HG02973 (cell line): ENCODE measurements at regions not wholly inside any gene's neighbourhood (a gene's known extent, or its start where the extent isn't known, plus 50 kb on each side); places are given as distances from the start of the nearest gene placed in this dataset.
A peak's percentile ranks its signal among the peaks of the same experiment; 100 is the strongest.
"Not testable (repeated sequence)": the region's sequence is repeated elsewhere in the genome, so short reads cannot be mapped to it uniquely, and the experiment has no call there.

Experiments used
- ATAC-seq: cut with Tn5 transposase; IDR thresholded peaks from one replicate; pipeline ENCODE4 v1.9.1; 2021; ENCODE audit warnings: moderate library complexity; ENCODE audit not compliant: unreplicated experiment

- ATAC-seq = peak; percentile 41
These were observed 68.1 kb upstream of the CEP85L start for GRCh38 chr6:118719351-118720124.

GRCh38 chr6:118718903-118719302 is 67.5 kb upstream of the CEP85L start:
- ATAC-seq = no peak

GRCh38 chr6:118718297-118718696 is 66.9 kb upstream of the CEP85L start:
- ATAC-seq = no peak

- ATAC-seq = no peak
These were observed 65.7 kb upstream of the CEP85L start for GRCh38 chr6:118717106-118717505.

GRCh38 chr6:118715907-118716306 is 64.5 kb upstream of the CEP85L start:
- not testable (repeated sequence) for ATAC-seq

- ATAC-seq = no peak
These were observed 64.0 kb upstream of the CEP85L start for GRCh38 chr6:118715376-118715775.

- no peak for ATAC-seq
These were observed 63.4 kb upstream of the CEP85L start for GRCh38 chr6:118714756-118715155.

- ATAC-seq = no peak
These were observed 61.6 kb upstream of the CEP85L start for GRCh38 chr6:118712969-118713368.

- no peak for ATAC-seq
These were observed 59.2 kb upstream of the CEP85L start for GRCh38 chr6:118710616-118711015.

- peak; percentile 86 for ATAC-seq
These were observed 58.5 kb upstream of the CEP85L start for GRCh38 chr6:118709859-118710350.

GRCh38 chr6:118708744-118709143 is 57.4 kb upstream of the CEP85L start:
- no peak for ATAC-seq

- no peak for ATAC-seq
These were observed 56.7 kb upstream of the CEP85L start for GRCh38 chr6:118708055-118708454.

GRCh38 chr6:118706702-118707101 is 55.3 kb upstream of the CEP85L start:
- ATAC-seq = no peak

GRCh38 chr6:118705544-118706491 is 54.4 kb upstream of the CEP85L start:
- ATAC-seq = peak; percentile 38

GRCh38 chr6:118704915-118705314 is 53.5 kb upstream of the CEP85L start:
- ATAC-seq = no peak

- not testable (repeated sequence) for ATAC-seq
These were observed 49.9 kb upstream of the CEP85L start for GRCh38 chr6:118701260-118701659.
